ENCODE measurements at regions not wholly inside any gene's neighbourhood (a gene's known extent, or its start where the extent isn't known, plus 50 kb on each side); places are given as distances from the start of the nearest gene placed in this dataset.
A peak's percentile ranks its signal among the peaks of the same experiment; 100 is the strongest.

- no peak overlapping the region for H3K4me3 Mint-ChIP-seq
- no peak for ATAC-seq
- no peaks in the 10 kb centered on the region for H3K4me1 Mint-ChIP-seq
- no peak for DNase-seq
- H3K36me3 Mint-ChIP-seq (ENCODE audit: low read depth) = no peaks in the 10 kb centered on the region
- H3K27ac Mint-ChIP-seq = no peak overlapping the region
- H3K9me3 Mint-ChIP-seq = peaks cover 4% of the 10 kb centered on the region
- H3K27me3 Mint-ChIP-seq = no peaks in the 10 kb centered on the region
Observed at GRCh38 chr5:33276628-33276950, 164.2 kb upstream of the TARS1 start.

GRCh38 chr5:33277061-33277650 is 163.6 kb upstream of the TARS1 start:
- H3K27me3 Mint-ChIP-seq = no peaks in the 10 kb centered on the region
- no peak overlapping the region for H3K4me3 Mint-ChIP-seq
- no peak overlapping the region for H3K27ac Mint-ChIP-seq
- H3K9me3 Mint-ChIP-seq = peaks cover 4% of the 10 kb centered on the region
- H3K36me3 Mint-ChIP-seq (ENCODE audit: low read depth) = no peaks in the 10 kb centered on the region
- ATAC-seq (no peak), DNase-seq (no peak)
- no peaks in the 10 kb centered on the region for H3K4me1 Mint-ChIP-seq

- H3K4me1 Mint-ChIP-seq = no peaks in the 10 kb centered on the region
- H3K27me3 Mint-ChIP-seq = no peaks in the 10 kb centered on the region
- H3K36me3 Mint-ChIP-seq (ENCODE audit: low read depth) = no peaks in the 10 kb centered on the region
- H3K27ac Mint-ChIP-seq = no peak overlapping the region
- DNase-seq (no peak), ATAC-seq (no peak)
- peaks cover 4% of the 10 kb centered on the region for H3K9me3 Mint-ChIP-seq
- no peak overlapping the region for H3K4me3 Mint-ChIP-seq
Observed at GRCh38 chr5:33281431-33281843, 159.3 kb upstream of the TARS1 start.

- ATAC-seq = no peak
- Mint-ChIP-seq H3K9me3 (no peaks in the 10 kb centered on the region), H3K27me3 (no peaks in the 10 kb centered on the region), H3K27ac (no peak overlapping the region), H3K4me1 (no peaks in the 10 kb centered on the region), H3K4me3 (no peak overlapping the region), H3K36me3 (ENCODE audit: low read depth) (no peaks in the 10 kb centered on the region)
- DNase-seq = no peak
Observed at GRCh38 chr5:33282157-33282556, 158.6 kb upstream of the TARS1 start.

- H3K9me3 Mint-ChIP-seq = no peaks in the 10 kb centered on the region
- H3K27ac Mint-ChIP-seq = no peak overlapping the region
Observed at GRCh38 chr5:33282696-33283095, 158.1 kb upstream of the TARS1 start.

GRCh38 chr5:33283243-33283642 is 157.5 kb upstream of the TARS1 start:
- no peaks in the 10 kb centered on the region for H3K4me1 Mint-ChIP-seq
- no peaks in the 10 kb centered on the region for H3K9me3 Mint-ChIP-seq
- no peak overlapping the region for H3K27ac Mint-ChIP-seq
- ATAC-seq (no peak), DNase-seq (no peak)
- H3K4me3 Mint-ChIP-seq = no peak overlapping the region
- H3K27me3 Mint-ChIP-seq = no peaks in the 10 kb centered on the region
- H3K36me3 Mint-ChIP-seq (ENCODE audit: low read depth) = no peaks in the 10 kb centered on the region

More at GRCh38 chr5:33282696-33283095, 158.1 kb upstream of the TARS1 start:
- Mint-ChIP-seq H3K4me1 (no peaks in the 10 kb centered on the region), H3K36me3 (ENCODE audit: low read depth) (no peaks in the 10 kb centered on the region), H3K4me3 (no peak overlapping the region), H3K27me3 (no peaks in the 10 kb centered on the region)
- DNase-seq = no peak
- no peak for ATAC-seq

- DNase-seq = no peak
- H3K27me3 Mint-ChIP-seq = no peaks in the 10 kb centered on the region
Observed at GRCh38 chr5:33284681-33285080, 156.1 kb upstream of the TARS1 start.

GRCh38 chr5:33287242-33287641 is 153.5 kb upstream of the TARS1 start:
- ATAC-seq (no peak), DNase-seq (no peak)
- peaks cover 5% of the 10 kb centered on the region for H3K9me3 Mint-ChIP-seq
- no peaks in the 10 kb centered on the region for H3K4me1 Mint-ChIP-seq
- no peaks in the 10 kb centered on the region for H3K36me3 Mint-ChIP-seq (ENCODE audit: low read depth)
- no peak overlapping the region for H3K27ac Mint-ChIP-seq
- H3K4me3 Mint-ChIP-seq = no peak overlapping the region
- H3K27me3 Mint-ChIP-seq = no peaks in the 10 kb centered on the region

More at GRCh38 chr5:33284681-33285080, 156.1 kb upstream of the TARS1 start:
- H3K36me3 Mint-ChIP-seq (ENCODE audit: low read depth) = no peaks in the 10 kb centered on the region
- no peak for ATAC-seq
- H3K9me3 Mint-ChIP-seq = no peaks in the 10 kb centered on the region
- H3K27ac Mint-ChIP-seq = no peak overlapping the region
- H3K4me1 Mint-ChIP-seq = no peaks in the 10 kb centered on the region
- H3K4me3 Mint-ChIP-seq = no peak overlapping the region

- H3K4me1 Mint-ChIP-seq = no peaks in the 10 kb centered on the region
- DNase-seq (no peak), ATAC-seq (no peak)
- no peaks in the 10 kb centered on the region for H3K27me3 Mint-ChIP-seq
- no peak overlapping the region for H3K4me3 Mint-ChIP-seq
- H3K9me3 Mint-ChIP-seq = peaks cover 5% of the 10 kb centered on the region
- no peak overlapping the region for H3K27ac Mint-ChIP-seq
- H3K36me3 Mint-ChIP-seq (ENCODE audit: low read depth) = no peaks in the 10 kb centered on the region
Observed at GRCh38 chr5:33291216-33292000, 149.4 kb upstream of the TARS1 start.

GRCh38 chr5:33297760-33298216 is 143.0 kb upstream of the TARS1 start:
- no peak overlapping the region for H3K4me3 Mint-ChIP-seq
- no peak for ATAC-seq
- DNase-seq = no peak
- peaks cover 16% of the 10 kb centered on the region for H3K4me1 Mint-ChIP-seq
- H3K27me3 Mint-ChIP-seq = no peaks in the 10 kb centered on the region
- H3K9me3 Mint-ChIP-seq = peaks cover 5% of the 10 kb centered on the region
- H3K36me3 Mint-ChIP-seq (ENCODE audit: low read depth) = no peaks in the 10 kb centered on the region
- H3K27ac Mint-ChIP-seq = no peak overlapping the region

- DNase-seq = no peak
- ATAC-seq = no peak
- Mint-ChIP-seq H3K4me1 (peaks cover 16% of the 10 kb centered on the region), H3K36me3 (ENCODE audit: low read depth) (no peaks in the 10 kb centered on the region), H3K27ac (no peak overlapping the region), H3K4me3 (no peak overlapping the region), H3K9me3 (peaks cover 5% of the 10 kb centered on the region), H3K27me3 (no peaks in the 10 kb centered on the region)
Observed at GRCh38 chr5:33299621-33300208, 141.1 kb upstream of the TARS1 start.

GRCh38 chr5:33300209-33300742 is 140.5 kb upstream of the TARS1 start:
- peaks cover 16% of the 10 kb centered on the region for H3K4me1 Mint-ChIP-seq
- H3K9me3 Mint-ChIP-seq = peaks cover 5% of the 10 kb centered on the region
- DNase-seq (no peak), ATAC-seq (peak; percentile 73)
- no peak overlapping the region for H3K4me3 Mint-ChIP-seq
- H3K36me3 Mint-ChIP-seq (ENCODE audit: low read depth) = no peaks in the 10 kb centered on the region
- H3K27ac Mint-ChIP-seq = peak overlapping the region; percentile 62
- no peaks in the 10 kb centered on the region for H3K27me3 Mint-ChIP-seq

- Mint-ChIP-seq H3K36me3 (ENCODE audit: low read depth) (no peaks in the 10 kb centered on the region), H3K27me3 (no peaks in the 10 kb centered on the region), H3K27ac (no peak overlapping the region), H3K4me1 (peaks cover 16% of the 10 kb centered on the region), H3K4me3 (no peak overlapping the region), H3K9me3 (peaks cover 3% of the 10 kb centered on the region)
- ATAC-seq (no peak), DNase-seq (no peak)
Observed at GRCh38 chr5:33303579-33304095, 137.1 kb upstream of the TARS1 start.

- H3K4me1 Mint-ChIP-seq = peaks cover 12% of the 10 kb centered on the region
- ATAC-seq (no peak), DNase-seq (no peak)
- H3K27ac Mint-ChIP-seq = no peak overlapping the region
- peaks cover 3% of the 10 kb centered on the region for H3K9me3 Mint-ChIP-seq
- H3K36me3 Mint-ChIP-seq (ENCODE audit: low read depth) = no peaks in the 10 kb centered on the region
- H3K27me3 Mint-ChIP-seq = no peaks in the 10 kb centered on the region
- no peak overlapping the region for H3K4me3 Mint-ChIP-seq
Observed at GRCh38 chr5:33304601-33305000, 136.2 kb upstream of the TARS1 start.

GRCh38 chr5:33305572-33305971 is 135.2 kb upstream of the TARS1 start:
- peaks cover 2% of the 10 kb centered on the region for H3K4me1 Mint-ChIP-seq
- DNase-seq (no peak), ATAC-seq (no peak)
- no peak overlapping the region for H3K4me3 Mint-ChIP-seq
- no peak overlapping the region for H3K27ac Mint-ChIP-seq
- peaks cover 3% of the 10 kb centered on the region for H3K9me3 Mint-ChIP-seq
- H3K27me3 Mint-ChIP-seq = no peaks in the 10 kb centered on the region
- no peaks in the 10 kb centered on the region for H3K36me3 Mint-ChIP-seq (ENCODE audit: low read depth)

Measured in activated naive CD8-positive, alpha-beta T cell treated with anti-CD3 and anti-CD28 coated beads, Interleukin-2, amount 50 U/mL, for 24 hours (primary cell).